ENCODE measurements at regions not wholly inside any gene's neighbourhood (a gene's known extent, or its start where the extent isn't known, plus 50 kb on each side); places are given as distances from the start of the nearest gene placed in this dataset.

- DNase-seq (ENCODE audit: low read depth in 1 of 2, low spot score in 1 of 2) = no peak
- Histone ChIP-seq H3K27ac (replicated peaks) (no peak overlapping the region), H3K27me3 (ENCODE audit: insufficient read depth, poor library complexity, severe bottlenecking) (no peaks in the 10 kb centered on the region), H3K4me3 (replicated peaks; ENCODE audit: insufficient read depth, low read length) (no peak overlapping the region)
- TF ChIP-seq POLR2AphosphoS5 (IDR thresholded peaks at IDR 0.05; ENCODE audit: low read depth) (no peak), GABPA (IDR thresholded peaks at IDR 0.05; ENCODE audit: low read depth) (no peak)
These were observed 134.7 kb upstream of the FMR1 start for GRCh38 chrX:147776988-147777387.

DNA sequence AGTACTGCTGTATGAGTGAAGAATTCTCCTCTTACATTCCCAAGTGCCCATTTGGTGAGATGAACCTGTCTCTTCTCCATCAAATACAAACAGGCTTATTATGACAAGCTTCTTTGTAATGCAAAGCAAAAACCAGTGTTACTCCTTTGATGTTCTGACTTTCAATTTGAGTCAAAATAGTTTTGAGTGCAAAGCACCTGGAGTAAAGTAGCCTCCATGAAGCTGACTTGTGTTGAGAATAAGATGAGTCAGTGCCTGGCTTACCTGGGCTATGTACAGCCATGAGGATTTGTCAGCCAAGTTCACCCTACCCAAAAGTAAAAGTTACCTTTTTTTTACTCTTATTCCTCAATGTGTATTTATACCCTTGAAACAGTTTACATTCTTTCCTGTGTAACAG lies 132.5 kb upstream of the FMR1 start:
- TF ChIP-seq GABPA (IDR thresholded peaks at IDR 0.05; ENCODE audit: low read depth) = no peak
- no peak for TF ChIP-seq REST (IDR thresholded peaks at IDR 0.05; ENCODE audit: insufficient replicate concordance, low read depth)
- DNase-seq (ENCODE audit: low read depth in 1 of 2, low spot score in 1 of 2) = no peak
- Histone ChIP-seq H3K4me3 (replicated peaks; ENCODE audit: insufficient read depth, low read length) (no peak overlapping the region), H3K27ac (replicated peaks) (no peak overlapping the region), H3K27me3 (ENCODE audit: insufficient read depth, poor library complexity, severe bottlenecking) (no peaks in the 10 kb centered on the region)

DNA sequence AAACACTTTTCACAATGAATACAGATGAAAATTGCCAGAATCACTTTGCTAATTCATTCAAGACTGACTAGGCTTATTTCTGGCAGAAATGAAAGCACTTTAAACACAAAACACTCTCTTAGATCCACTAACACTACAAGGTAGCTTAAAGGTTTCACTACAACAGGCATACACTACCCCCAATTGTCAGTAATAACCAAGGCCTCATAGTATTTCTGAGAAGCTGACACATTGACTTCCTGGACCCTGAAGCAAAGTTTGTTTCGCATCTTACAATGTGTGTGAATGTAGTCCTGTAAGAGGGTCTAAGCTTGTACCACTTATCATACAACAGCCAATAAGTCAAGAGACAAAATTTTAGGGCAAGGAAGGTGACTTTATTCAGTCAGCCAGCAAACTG lies 129.9 kb upstream of the FMR1 start:
- TF ChIP-seq SPI1 (IDR thresholded peaks at IDR 0.05; ENCODE audit: borderline replicate concordance, low read depth) (no peak), GABPA (IDR thresholded peaks at IDR 0.05; ENCODE audit: low read depth) (no peak), REST (IDR thresholded peaks at IDR 0.05; ENCODE audit: insufficient replicate concordance, low read depth) (no peak), POLR2AphosphoS5 (IDR thresholded peaks at IDR 0.05; ENCODE audit: low read depth) (no peak)
- TF ChIP-seq, protein P1, sequence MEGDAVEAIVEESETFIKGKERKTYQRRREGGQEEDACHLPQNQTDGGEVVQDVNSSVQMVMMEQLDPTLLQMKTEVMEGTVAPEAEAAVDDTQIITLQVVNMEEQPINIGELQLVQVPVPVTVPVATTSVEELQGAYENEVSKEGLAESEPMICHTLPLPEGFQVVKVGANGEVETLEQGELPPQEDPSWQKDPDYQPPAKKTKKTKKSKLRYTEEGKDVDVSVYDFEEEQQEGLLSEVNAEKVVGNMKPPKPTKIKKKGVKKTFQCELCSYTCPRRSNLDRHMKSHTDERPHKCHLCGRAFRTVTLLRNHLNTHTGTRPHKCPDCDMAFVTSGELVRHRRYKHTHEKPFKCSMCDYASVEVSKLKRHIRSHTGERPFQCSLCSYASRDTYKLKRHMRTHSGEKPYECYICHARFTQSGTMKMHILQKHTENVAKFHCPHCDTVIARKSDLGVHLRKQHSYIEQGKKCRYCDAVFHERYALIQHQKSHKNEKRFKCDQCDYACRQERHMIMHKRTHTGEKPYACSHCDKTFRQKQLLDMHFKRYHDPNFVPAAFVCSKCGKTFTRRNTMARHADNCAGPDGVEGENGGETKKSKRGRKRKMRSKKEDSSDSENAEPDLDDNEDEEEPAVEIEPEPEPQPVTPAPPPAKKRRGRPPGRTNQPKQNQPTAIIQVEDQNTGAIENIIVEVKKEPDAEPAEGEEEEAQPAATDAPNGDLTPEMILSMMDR (IDR thresholded peaks at IDR 0.05; ENCODE audit: insufficient read depth, low read length) = no peak
- Histone ChIP-seq H3K4me3 (replicated peaks; ENCODE audit: insufficient read depth, low read length) (no peak overlapping the region), H3K27ac (replicated peaks) (no peak overlapping the region), H3K27me3 (ENCODE audit: insufficient read depth, poor library complexity, severe bottlenecking) (no peaks in the 10 kb centered on the region)
- no peak for DNase-seq (ENCODE audit: low read depth in 1 of 2, low spot score in 1 of 2)

DNA sequence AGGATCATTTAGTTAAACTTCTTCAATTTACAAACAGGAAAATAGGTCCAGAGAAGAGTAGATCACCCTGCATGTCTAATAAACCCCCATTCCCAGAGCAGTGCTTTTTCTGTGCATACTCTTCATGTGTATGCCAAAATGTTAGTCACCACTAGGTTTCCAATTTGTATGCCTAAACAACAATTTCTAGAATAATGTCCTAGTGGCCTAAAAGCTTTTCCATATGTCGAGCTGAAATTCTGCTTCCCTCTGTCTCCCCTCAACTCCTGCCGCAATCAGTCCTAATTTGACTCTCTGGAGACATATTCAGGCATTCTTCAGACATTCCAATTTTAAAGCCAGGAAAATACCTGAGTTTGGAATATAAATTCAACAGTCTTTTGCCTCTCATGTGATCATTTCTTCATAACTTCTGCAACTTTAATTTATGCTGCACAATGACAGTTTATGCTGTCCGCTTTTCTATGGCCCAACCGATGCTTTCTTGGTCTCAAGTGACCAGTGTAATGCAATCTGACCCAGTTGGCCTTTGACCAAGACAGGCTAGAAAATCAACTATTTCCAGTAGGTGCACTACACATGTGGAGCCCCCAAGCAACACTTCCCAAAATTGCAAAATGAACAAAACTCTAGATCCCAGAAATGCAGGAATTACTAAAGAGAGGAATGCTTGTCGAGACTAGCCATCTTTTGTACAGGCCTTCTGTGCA lies 122.9 kb upstream of the FMR1 start:
- TF ChIP-seq, protein P1 (IDR thresholded peaks at IDR 0.05; ENCODE audit: insufficient read depth, low read length) = no peak
- no peak for TF ChIP-seq GABPA (IDR thresholded peaks at IDR 0.05; ENCODE audit: low read depth)
- TF ChIP-seq POLR2AphosphoS5 (IDR thresholded peaks at IDR 0.05; ENCODE audit: low read depth) = no peak
- no peak for TF ChIP-seq SPI1 (IDR thresholded peaks at IDR 0.05; ENCODE audit: borderline replicate concordance, low read depth)
- TF ChIP-seq REST (IDR thresholded peaks at IDR 0.05; ENCODE audit: insufficient replicate concordance, low read depth) = no peak
- no peak overlapping the region for H3K27ac ChIP-seq (replicated peaks)
- no peak overlapping the region for H3K4me3 ChIP-seq (replicated peaks; ENCODE audit: insufficient read depth, low read length)

More for the DNA sequence above, 122.9 kb upstream of the FMR1 start:
- no peak for DNase-seq (ENCODE audit: low read depth in 1 of 2, low spot score in 1 of 2)
- no peaks in the 10 kb centered on the region for H3K27me3 ChIP-seq (ENCODE audit: insufficient read depth, poor library complexity, severe bottlenecking)
